Nephron (organoid): ENCODE measurements at regions not wholly inside any gene's neighbourhood (a gene's known extent, or its start where the extent isn't known, plus 50 kb on each side); places are given as distances from the start of the nearest gene placed in this dataset.
"Not testable (repeated sequence)": the region's sequence is repeated elsewhere in the genome, so short reads cannot be mapped to it uniquely, and the experiment has no call there.

Experiments
- H3K27ac Mint-ChIP-seq, 3 experiments: 2 replicates each; pipeline ENCODE4 v1.8.0; 2020; ENCODE audit warnings: mixed read lengths in 3 of 3, mild to moderate bottlenecking in 2 of 3, moderate library complexity in 1 of 3
- H3K27me3 Mint-ChIP-seq: 2 replicates; pipeline ENCODE4 v1.8.0; 2021; ENCODE audit warnings: low read depth, mild to moderate bottlenecking, moderate library complexity, mixed read lengths
- H3K36me3 Mint-ChIP-seq: 2 replicates; pipeline ENCODE4 v1.8.0; 2020; ENCODE audit warnings: low read depth, mixed read lengths
- H3K4me1 Mint-ChIP-seq: 2 replicates; pipeline ENCODE4 v1.8.0; 2020; ENCODE audit warnings: mixed read lengths
- H3K4me3 Mint-ChIP-seq, 3 experiments: 2 replicates each; pipeline ENCODE4 v1.8.0; 2020; ENCODE audit warnings: mild to moderate bottlenecking in 3 of 3, mixed read lengths in 3 of 3, moderate library complexity in 2 of 3
- H3K9me3 Mint-ChIP-seq: 2 replicates; pipeline ENCODE4 v1.8.0; 2020; ENCODE audit warnings: mixed read lengths
- CTCF ChIP-seq, 3 experiments: fragments of 200-600 bp; sonication (generic); IDR thresholded peaks; one replicate each; pipeline ENCODE4 v1.5.0; 2021; ENCODE audit warnings: antibody characterized with exemption in 3 of 3; ENCODE audit not compliant: unreplicated experiment in 3 of 3

- no peak overlapping the region for H3K4me3 Mint-ChIP-seq
- H3K4me1 Mint-ChIP-seq = no peaks in the 10 kb centered on the region
- TF ChIP-seq CTCF (IDR thresholded peaks at IDR 0.05; ENCODE audit: unreplicated experiment in 3 of 3) = no peak
- H3K27me3 Mint-ChIP-seq = peaks cover 26% of the 10 kb centered on the region
- H3K36me3 Mint-ChIP-seq = no peaks in the 10 kb centered on the region
- H3K27ac Mint-ChIP-seq = no peak overlapping the region
- H3K9me3 Mint-ChIP-seq = peaks cover 18% of the 10 kb centered on the region
Observed at GRCh38 chr1:230476622-230477003, 50.5 kb upstream of the PGBD5 start.

GRCh38 chr1:230475856-230476621 lies 49.9 kb upstream of the PGBD5 start:
- not testable (repeated sequence) for H3K36me3 Mint-ChIP-seq, H3K4me3 Mint-ChIP-seq, H3K27ac Mint-ChIP-seq, H3K4me1 Mint-ChIP-seq
- Mint-ChIP-seq H3K27me3 (peaks cover 26% of the 10 kb centered on the region), H3K9me3 (peaks cover 23% of the 10 kb centered on the region)
